Osteoblast (primary cell): ENCODE measurements at regions not wholly inside any gene's neighbourhood (a gene's known extent, or its start where the extent isn't known, plus 50 kb on each side); places are given as distances from the start of the nearest gene placed in this dataset.
"Not testable (repeated sequence)": the region's sequence is repeated elsewhere in the genome, so short reads cannot be mapped to it uniquely, and the experiment has no call there.

Source experiments
- DNase-seq: peaks from one replicate; pipeline ENCODE4 v3.0.0; 2011; ENCODE audit warnings: low spot score, mixed read lengths; ENCODE audit not compliant: insufficient read length; ENCODE audit errors: missing footprints
- H2AFZ ChIP-seq: 2 replicates; pipeline ENCODE4 v1.6.0; 2011; ENCODE audit warnings: mild to moderate bottlenecking, low read length
- H3K27ac ChIP-seq: 2 replicates; pipeline ENCODE4 v1.5.1; 2011; ENCODE audit warnings: mild to moderate bottlenecking, low read depth, low read length, moderate library complexity
- H3K27me3 ChIP-seq: 2 replicates; pipeline ENCODE4 v1.6.0; 2012; ENCODE audit warnings: mild to moderate bottlenecking, control low read depth, inconsistent platforms, low read length, moderate library complexity; ENCODE audit not compliant: insufficient read depth
- H3K36me3 ChIP-seq: 2 replicates; pipeline ENCODE4 v1.5.1; 2011; ENCODE audit warnings: mild to moderate bottlenecking, low read length, control low read depth, moderate library complexity; ENCODE audit not compliant: insufficient read depth
- H3K4me1 ChIP-seq: 2 replicates; pipeline ENCODE4 v1.5.1; 2011; ENCODE audit warnings: mild to moderate bottlenecking, low read length, control low read depth, moderate library complexity; ENCODE audit not compliant: insufficient read depth
- H3K4me2 ChIP-seq: 2 replicates; pipeline ENCODE4 v1.6.0; 2011; ENCODE audit warnings: mild to moderate bottlenecking, low read length; ENCODE audit not compliant: insufficient read depth
- H3K4me3 ChIP-seq: fragments of 200-600 bp; sonication (generic); 3 replicates; pipeline ENCODE4 v1.5.1; 2012; ENCODE audit warnings: mild to moderate bottlenecking, low read length, inconsistent platforms; ENCODE audit not compliant: insufficient read depth
- H3K79me2 ChIP-seq: 2 replicates; pipeline ENCODE4 v1.6.0; 2012; ENCODE audit warnings: mild to moderate bottlenecking, low read length, control low read depth, inconsistent platforms; ENCODE audit not compliant: insufficient read depth
- H3K9me3 ChIP-seq: 2 replicates; pipeline ENCODE4 v1.5.1; 2011; ENCODE audit warnings: low read depth, low read length, control low read depth
- H4K20me1 ChIP-seq: 2 replicates; pipeline ENCODE4 v1.6.0; 2012; ENCODE audit warnings: mild to moderate bottlenecking, low read length, control low read depth; ENCODE audit not compliant: insufficient read depth
- CTCF ChIP-seq: IDR thresholded peaks from 2 replicates; pipeline ENCODE4 v1.5.1; 2011; ENCODE audit warnings: mild to moderate bottlenecking, low read depth, low read length, moderate library complexity; ENCODE audit errors: extremely low read depth

DNA sequence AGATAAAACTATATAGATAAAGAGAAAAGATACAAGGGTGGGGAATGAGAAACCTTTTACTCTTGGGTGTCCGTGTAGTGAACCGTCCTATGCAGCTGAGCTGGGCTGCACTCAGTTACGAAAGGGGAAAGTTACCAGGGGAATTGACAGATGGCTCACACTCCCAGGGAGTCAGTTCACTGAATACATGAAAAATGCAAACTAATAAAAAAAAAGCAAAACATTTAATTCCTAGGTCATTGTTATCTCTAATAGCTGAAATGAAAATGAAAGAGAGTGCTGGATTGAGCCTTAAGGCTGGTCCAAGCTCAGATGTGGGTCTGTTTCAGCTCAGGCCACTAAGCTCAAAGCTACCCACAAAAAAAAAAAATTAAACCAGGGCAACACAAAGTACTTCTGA, 138.0 kb downstream of the THBS2 start:
- no peaks in the 10 kb centered on the region for H4K20me1 ChIP-seq
- no peaks in the 10 kb centered on the region for H3K27me3 ChIP-seq
- H3K79me2 ChIP-seq = no peaks in the 10 kb centered on the region
- DNase-seq = no peak
- H3K27ac ChIP-seq = peak overlapping the region; percentile 27
- no peaks in the 10 kb centered on the region for H3K9me3 ChIP-seq
- H3K4me3 ChIP-seq = peak overlapping the region; percentile 11
- H3K4me2 ChIP-seq = peak overlapping the region; percentile 65
- H2AFZ ChIP-seq = peak overlapping the region; percentile 61
- no peak for TF ChIP-seq CTCF
- H3K4me1 ChIP-seq = peaks cover 7% of the 10 kb centered on the region
- H3K36me3 ChIP-seq = no peaks in the 10 kb centered on the region

DNA sequence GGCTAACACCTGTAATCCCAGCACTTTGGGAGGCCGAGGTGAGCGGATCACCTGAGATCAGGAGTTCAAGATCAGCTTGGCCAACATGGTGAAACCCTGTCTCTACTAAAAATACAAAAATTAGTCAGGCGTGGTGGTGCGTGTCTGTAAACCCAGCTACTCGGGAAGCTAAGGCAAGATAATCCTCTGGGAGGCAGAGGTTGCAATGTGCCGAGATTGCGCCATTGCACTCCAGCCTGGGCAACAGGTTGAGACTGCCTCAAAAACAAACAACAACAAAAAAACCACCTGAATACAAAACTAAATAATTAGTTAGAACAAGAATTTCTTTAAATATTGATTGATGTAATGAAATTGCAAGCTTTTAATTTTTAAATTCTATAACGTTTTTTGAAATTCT, 139.0 kb downstream of the THBS2 start:
- H3K9me3 ChIP-seq, H3K4me3 ChIP-seq, H3K36me3 ChIP-seq, H2AFZ ChIP-seq, H3K79me2 ChIP-seq, H3K4me1 ChIP-seq, H4K20me1 ChIP-seq, H3K27ac ChIP-seq, H3K4me2 ChIP-seq, DNase-seq, H3K27me3 ChIP-seq: not testable (repeated sequence)

- H2AFZ ChIP-seq = no peak overlapping the region
- no peaks in the 10 kb centered on the region for H3K9me3 ChIP-seq
- no peak overlapping the region for H3K27ac ChIP-seq
- peaks cover 7% of the 10 kb centered on the region for H3K4me1 ChIP-seq
- no peak for TF ChIP-seq CTCF
- H3K4me3 ChIP-seq = no peak overlapping the region
- H3K4me2 ChIP-seq = no peak overlapping the region
- DNase-seq = no peak
- no peaks in the 10 kb centered on the region for H3K27me3 ChIP-seq
- H4K20me1 ChIP-seq = no peaks in the 10 kb centered on the region
- no peaks in the 10 kb centered on the region for H3K36me3 ChIP-seq
- H3K79me2 ChIP-seq = no peaks in the 10 kb centered on the region
These were observed 140.9 kb downstream of the THBS2 start for GRCh38 chr6:169112483-169113320.

- no peak overlapping the region for H3K27ac ChIP-seq
- TF ChIP-seq CTCF = no peak
- no peaks in the 10 kb centered on the region for H4K20me1 ChIP-seq
- peaks cover 16% of the 10 kb centered on the region for H3K4me1 ChIP-seq
- H3K27me3 ChIP-seq = no peaks in the 10 kb centered on the region
- no peak overlapping the region for H2AFZ ChIP-seq
- no peak overlapping the region for H3K4me3 ChIP-seq
- H3K36me3 ChIP-seq = no peaks in the 10 kb centered on the region
- H3K79me2 ChIP-seq = no peaks in the 10 kb centered on the region
- no peak for DNase-seq
- no peak overlapping the region for H3K4me2 ChIP-seq
- no peaks in the 10 kb centered on the region for H3K9me3 ChIP-seq
These were observed 142.4 kb downstream of the THBS2 start for GRCh38 chr6:169111203-169111602.
